Mesenchymal stem cell (in vitro differentiated cells and primary cell): ENCODE measurements at regions not wholly inside any gene's neighbourhood (a gene's known extent, or its start where the extent isn't known, plus 50 kb on each side); places are given as distances from the start of the nearest gene placed in this dataset.
"Not testable (repeated sequence)": the region's sequence is repeated elsewhere in the genome, so short reads cannot be mapped to it uniquely, and the experiment has no call there.

Source experiments
- DNase-seq: peaks from one replicate; pipeline ENCODE4 v3.0.0-alpha.2; 2013
- H2AFZ ChIP-seq: one replicate; pipeline ENCODE4 v1.6.1; 2013; ENCODE audit warnings: low read depth, mild to moderate bottlenecking, control low read depth, inconsistent platforms, low read length, moderate library complexity
- H2AK5ac ChIP-seq: 2 replicates; pipeline ENCODE4 v1.6.1; 2013; ENCODE audit warnings: low read length, moderate library complexity, mild to moderate bottlenecking, inconsistent platforms; ENCODE audit not compliant: severe bottlenecking
- H2BK120ac ChIP-seq: one replicate; pipeline ENCODE4 v1.6.1; 2013; ENCODE audit warnings: low read depth, mild to moderate bottlenecking, inconsistent platforms, low read length, moderate library complexity
- H2BK12ac ChIP-seq, 2 experiments: one replicate each; pipeline ENCODE4 v1.6.1; 2013; ENCODE audit warnings: inconsistent platforms in 2 of 2, low read length in 2 of 2, mild to moderate bottlenecking in 2 of 2, moderate library complexity in 2 of 2, control low read depth in 1 of 2
- H2BK15ac ChIP-seq: one replicate; pipeline ENCODE4 v1.6.1; 2013; ENCODE audit warnings: mild to moderate bottlenecking, low read depth, inconsistent platforms; ENCODE audit not compliant: poor library complexity, severe bottlenecking
- H2BK5ac ChIP-seq: 2 replicates; pipeline ENCODE4 v1.6.1; 2013; ENCODE audit warnings: low read depth, mild to moderate bottlenecking, low read length, control low read depth, inconsistent platforms; ENCODE audit not compliant: poor library complexity, severe bottlenecking
- H3K14ac ChIP-seq, 2 experiments: one replicate each; pipeline ENCODE4 v1.6.1; 2013; ENCODE audit warnings: inconsistent platforms in 2 of 2, low read length in 2 of 2, control low read depth in 1 of 2, mild to moderate bottlenecking in 1 of 2, moderate library complexity in 1 of 2
- H3K18ac ChIP-seq, 2 experiments: one replicate each; pipeline ENCODE4 v1.6.1; 2013; ENCODE audit warnings: inconsistent platforms in 2 of 2, low read length in 2 of 2, control low read depth in 1 of 2, low read depth in 1 of 2, mild to moderate bottlenecking in 1 of 2
- H3K23ac ChIP-seq, 2 experiments: one replicate each; pipeline ENCODE4 v1.6.1; 2013; ENCODE audit warnings: inconsistent platforms in 2 of 2, low read length in 2 of 2, mild to moderate bottlenecking in 2 of 2, moderate library complexity in 2 of 2, control low read depth in 1 of 2
- H3K27ac ChIP-seq: 2 replicates; pipeline ENCODE4 v1.5.1; 2013; ENCODE audit warnings: mild to moderate bottlenecking, moderate library complexity, low read length, control low read depth, inconsistent platforms; ENCODE audit not compliant: poor library complexity, severe bottlenecking
- H3K27me3 ChIP-seq, 2 experiments: 2 replicates each; pipeline versions ENCODE4 v1.6.1 to v1.7.0; 2013; ENCODE audit warnings: low read length in 2 of 2, mild to moderate bottlenecking in 2 of 2, moderate library complexity in 2 of 2, control low read depth in 1 of 2, inconsistent platforms in 1 of 2; ENCODE audit not compliant: control insufficient read depth in 1 of 2, insufficient read depth in 1 of 2
- H3K36me3 ChIP-seq, 2 experiments: 2 replicates each; pipeline versions ENCODE4 v1.6.1 to v1.7.0; 2013; ENCODE audit warnings: low read length in 2 of 2, control low read depth in 1 of 2, inconsistent platforms in 1 of 2, low read depth in 1 of 2, mild to moderate bottlenecking in 1 of 2; ENCODE audit not compliant: insufficient read depth in 2 of 2, control insufficient read depth in 1 of 2
- H3K4ac ChIP-seq, 2 experiments: one replicate each; pipeline ENCODE4 v1.6.1; 2013; ENCODE audit warnings: inconsistent platforms in 2 of 2, low read length in 2 of 2, mild to moderate bottlenecking in 2 of 2, moderate library complexity in 2 of 2, control low read depth in 1 of 2, low read depth in 1 of 2
- H3K4me1 ChIP-seq: 2 replicates; pipeline ENCODE4 v1.6.1; 2013; ENCODE audit warnings: low read depth, low read length, control low read depth; ENCODE audit not compliant: control insufficient read depth, insufficient read depth
- H3K4me2 ChIP-seq: 2 replicates; pipeline ENCODE4 v1.6.1; 2013; ENCODE audit warnings: low read length, mild to moderate bottlenecking, inconsistent platforms; ENCODE audit not compliant: poor library complexity, severe bottlenecking
- H3K4me3 ChIP-seq, 2 experiments: 2 replicates each; pipeline versions ENCODE4 v1.5.1 to v1.7.0; 2013; ENCODE audit warnings: low read length in 2 of 2, mild to moderate bottlenecking in 2 of 2, control low read depth in 1 of 2, low read depth in 1 of 2; ENCODE audit not compliant: insufficient read depth in 1 of 2
- H3K79me1 ChIP-seq: replicated peaks from 2 replicates; pipeline ENCODE4 v1.6.1; 2013; ENCODE audit warnings: mild to moderate bottlenecking, control low read depth, low read length, inconsistent platforms; ENCODE audit not compliant: poor library complexity, severe bottlenecking
- H3K9ac ChIP-seq: 2 replicates; pipeline ENCODE4 v1.7.0; 2013; ENCODE audit warnings: mild to moderate bottlenecking, low read length, moderate library complexity
- H3K9me3 ChIP-seq: 2 replicates; pipeline ENCODE4 v1.7.0; 2013; ENCODE audit warnings: mild to moderate bottlenecking, low read length; ENCODE audit not compliant: control insufficient read depth
- H4K8ac ChIP-seq: one replicate; pipeline ENCODE4 v1.6.1; 2013; ENCODE audit warnings: inconsistent platforms, mild to moderate bottlenecking, low read length, moderate library complexity
- H4K91ac ChIP-seq: one replicate; pipeline ENCODE4 v1.6.1; 2013; ENCODE audit warnings: mild to moderate bottlenecking, low read length, inconsistent platforms
- WGBS: methylation state at CpG from one replicate; pipeline ENCODE4 v1.1.7; 2013; ENCODE audit warnings: mixed read lengths; 5-methylcytosine and 5-hydroxymethylcytosine counted together

- no peak overlapping the region for H2AK5ac ChIP-seq
- H2AFZ ChIP-seq = no peak overlapping the region
- H3K18ac ChIP-seq = no peak overlapping the region
- no peak overlapping the region for H3K4ac ChIP-seq
- H3K27ac ChIP-seq = no peak overlapping the region
- no peaks in the 10 kb centered on the region for H3K79me1 ChIP-seq
- H3K4me2 ChIP-seq = no peak overlapping the region
- H3K9ac ChIP-seq = no peak overlapping the region
- H3K4me3 ChIP-seq = no peak overlapping the region
- no peak overlapping the region for H2BK5ac ChIP-seq
- no peaks in the 10 kb centered on the region for H3K4me1 ChIP-seq
- no peaks in the 10 kb centered on the region for H3K36me3 ChIP-seq
- H2BK15ac ChIP-seq = no peak overlapping the region
- H4K8ac ChIP-seq = no peak overlapping the region
- no peak overlapping the region for H2BK120ac ChIP-seq
- H3K23ac ChIP-seq = no peak overlapping the region
- H2BK12ac ChIP-seq = no peak overlapping the region
- no peak for DNase-seq
- no peak overlapping the region for H4K91ac ChIP-seq
- no peaks in the 10 kb centered on the region for H3K9me3 ChIP-seq
- H3K27me3 ChIP-seq = no peaks in the 10 kb centered on the region
- H3K14ac ChIP-seq = no peak overlapping the region
- 92% methylated on average over 1 of the region's 2 CpGs for WGBS
Measured at GRCh38 chr2:114354199-114354598, 88.2 kb upstream of the DPP10 start.

- H3K14ac ChIP-seq = no peak overlapping the region
- H2BK12ac ChIP-seq = no peak overlapping the region
- no peak overlapping the region for H3K4ac ChIP-seq
- no peak overlapping the region for H2AK5ac ChIP-seq
- no peaks in the 10 kb centered on the region for H3K27me3 ChIP-seq
- no peak overlapping the region for H3K4me3 ChIP-seq
- H2BK15ac ChIP-seq = no peak overlapping the region
- no peak overlapping the region for H3K18ac ChIP-seq
- H2AFZ ChIP-seq = no peak overlapping the region
- no peak for DNase-seq
- no peak overlapping the region for H3K4me2 ChIP-seq
- 80% methylated on average over 1 of the region's 2 CpGs for WGBS
- H3K27ac ChIP-seq = no peak overlapping the region
- H4K91ac ChIP-seq = no peak overlapping the region
- no peaks in the 10 kb centered on the region for H3K4me1 ChIP-seq
- no peak overlapping the region for H2BK120ac ChIP-seq
- no peaks in the 10 kb centered on the region for H3K79me1 ChIP-seq
- H4K8ac ChIP-seq = no peak overlapping the region
- H2BK5ac ChIP-seq = no peak overlapping the region
- no peaks in the 10 kb centered on the region for H3K36me3 ChIP-seq
- H3K9me3 ChIP-seq = peaks cover 35% of the 10 kb centered on the region
- no peak overlapping the region for H3K23ac ChIP-seq
- H3K9ac ChIP-seq = no peak overlapping the region
Measured at GRCh38 chr2:114368705-114369104, 73.7 kb upstream of the DPP10 start.

- not testable (repeated sequence) for H3K27me3 ChIP-seq, H3K18ac ChIP-seq, H3K27ac ChIP-seq, H2AFZ ChIP-seq, H3K4me1 ChIP-seq, H2AK5ac ChIP-seq, H2BK5ac ChIP-seq, H2BK120ac ChIP-seq, H2BK12ac ChIP-seq, H3K4me2 ChIP-seq, DNase-seq, H3K4ac ChIP-seq, H3K36me3 ChIP-seq, H4K91ac ChIP-seq, H3K79me1 ChIP-seq, H3K23ac ChIP-seq, H3K4me3 ChIP-seq, H3K9ac ChIP-seq, H4K8ac ChIP-seq, H2BK15ac ChIP-seq, H3K14ac ChIP-seq
- H3K9me3 ChIP-seq = peaks cover 35% of the 10 kb centered on the region
Measured at GRCh38 chr2:114371721-114372120, 70.7 kb upstream of the DPP10 start.

GRCh38 chr2:114373591-114373990 lies 68.8 kb upstream of the DPP10 start:
- no peak overlapping the region for H3K27ac ChIP-seq
- H2BK12ac ChIP-seq = no peak overlapping the region
- no peaks in the 10 kb centered on the region for H3K36me3 ChIP-seq
- no peak overlapping the region for H3K14ac ChIP-seq
- H3K4me3 ChIP-seq = no peak overlapping the region
- no peak overlapping the region for H3K4me2 ChIP-seq
- no peak overlapping the region for H3K23ac ChIP-seq
- no peak overlapping the region for H2AFZ ChIP-seq
- no peak overlapping the region for H3K9ac ChIP-seq
- H3K79me1 ChIP-seq = no peaks in the 10 kb centered on the region
- no peak overlapping the region for H2BK5ac ChIP-seq
- no peak overlapping the region for H4K8ac ChIP-seq
- no peak overlapping the region for H4K91ac ChIP-seq
- no peak overlapping the region for H3K18ac ChIP-seq
- H2BK15ac ChIP-seq = no peak overlapping the region
- H3K27me3 ChIP-seq = no peaks in the 10 kb centered on the region
- H2AK5ac ChIP-seq = no peak overlapping the region
- DNase-seq = no peak
- H3K4ac ChIP-seq = no peak overlapping the region
- no peaks in the 10 kb centered on the region for H3K4me1 ChIP-seq
- H3K9me3 ChIP-seq = peaks cover 19% of the 10 kb centered on the region
- no peak overlapping the region for H2BK120ac ChIP-seq
